IMR-90 (cell line): ENCODE measurements at regions not wholly inside any gene's neighbourhood (a gene's known extent, or its start where the extent isn't known, plus 50 kb on each side); places are given as distances from the start of the nearest gene placed in this dataset.

ENCODE experiments used
- ATAC-seq: fragments of 200-7000 bp; cut with Tn5 transposase; 2 replicates; pipeline ENCODE4 v1.9.1; 2020; ENCODE audit warnings: low read depth, mild to moderate bottlenecking, moderate library complexity
- BruUV-seq: library from RNA; stranded (reverse); fragments of 400-500 nt; replicated peaks from 2 replicates; lab custom pipeline; 2021; lab: Mats Ljungman, UMichigan
- CTCF ChIA-PET: fragments of 300-600 bp; formaldehyde crosslinking; extraction: SDS; loops from one replicate; lab custom pipeline; 2021; ENCODE audit warnings: antibody characterized with exemption; lab: Yijun Ruan, JAX
- POLR2A ChIA-PET: fragments of 300-600 bp; sonication (Branson Sonifier 250); formaldehyde crosslinking; loops from one replicate; lab custom pipeline; 2022; ENCODE audit warnings: antibody characterized with exemption; ENCODE audit not compliant: unreplicated experiment; lab: Charles Lee
- DNase-seq: peaks from one replicate; pipeline ENCODE4 v3.0.0; 2013
- H2AFZ ChIP-seq: replicated peaks from 2 replicates; pipeline ENCODE3; 2013; ENCODE audit warnings: low read length, mild to moderate bottlenecking; ENCODE audit not compliant: poor library complexity
- H2AK5ac ChIP-seq: 2 replicates; pipeline ENCODE4 v1.6.1; 2013; ENCODE audit warnings: low read depth, low read length, inconsistent platforms
- H2AK9ac ChIP-seq: replicated peaks from 2 replicates; pipeline ENCODE3; 2013; ENCODE audit warnings: mild to moderate bottlenecking, low read depth, low read length, moderate library complexity; ENCODE audit not compliant: poor library complexity
- H2BK120ac ChIP-seq: 2 replicates; pipeline ENCODE4 v1.6.1; 2013; ENCODE audit warnings: low read depth, low read length, inconsistent platforms
- H2BK15ac ChIP-seq: 3 replicates; pipeline ENCODE4 v1.6.1; 2013; ENCODE audit warnings: low read depth, low read length, inconsistent platforms
- H2BK20ac ChIP-seq: 2 replicates; pipeline ENCODE4 v1.6.1; 2013; ENCODE audit warnings: low read depth, mild to moderate bottlenecking, inconsistent platforms, low read length, moderate library complexity
- H2BK5ac ChIP-seq: 2 replicates; pipeline ENCODE4 v1.6.1; 2013; ENCODE audit warnings: mild to moderate bottlenecking, low read depth, low read length, inconsistent platforms; ENCODE audit not compliant: poor library complexity, severe bottlenecking
- H3K14ac ChIP-seq: replicated peaks from 2 replicates; pipeline ENCODE4 v1.6.1; 2013; ENCODE audit warnings: low read depth, low read length, inconsistent platforms
- H3K18ac ChIP-seq: 2 replicates; pipeline ENCODE4 v1.6.1; 2013; ENCODE audit warnings: low read depth, low read length, control low read depth
- H3K23ac ChIP-seq: 2 replicates; pipeline ENCODE4 v1.6.1; 2013; ENCODE audit warnings: low read depth, low read length, inconsistent platforms
- H3K27ac ChIP-seq: 2 replicates; pipeline ENCODE4 v1.5.1; 2013; ENCODE audit warnings: mild to moderate bottlenecking, control low read depth, low read length; ENCODE audit not compliant: insufficient read depth
- H3K27me3 ChIP-seq: 2 replicates; pipeline ENCODE4 v1.6.1; 2013; ENCODE audit warnings: low read length; ENCODE audit not compliant: control insufficient read depth, insufficient read depth
- H3K36me3 ChIP-seq: 2 replicates; pipeline ENCODE4 v1.6.1; 2013; ENCODE audit warnings: low read length, mixed read lengths; ENCODE audit not compliant: control insufficient read depth, insufficient read depth
- H3K4ac ChIP-seq: 2 replicates; pipeline ENCODE4 v1.6.1; 2013; ENCODE audit warnings: low read depth, low read length, inconsistent platforms
- H3K4me1 ChIP-seq: 2 replicates; pipeline ENCODE4 v1.6.1; 2013; ENCODE audit warnings: low read length, mixed read lengths; ENCODE audit not compliant: control insufficient read depth, insufficient read depth
- H3K4me2 ChIP-seq: 2 replicates; pipeline ENCODE4 v1.6.1; 2013; ENCODE audit warnings: low read depth, mild to moderate bottlenecking, control low read depth, low read length, moderate library complexity
- H3K4me3 ChIP-seq: 2 replicates; pipeline ENCODE4 v1.5.1; 2013; ENCODE audit warnings: low read depth, mild to moderate bottlenecking, control low read depth, low read length, moderate library complexity; ENCODE audit not compliant: insufficient read depth
- H3K56ac ChIP-seq: 2 replicates; pipeline ENCODE4 v1.6.1; 2013; ENCODE audit warnings: low read length, inconsistent platforms; ENCODE audit not compliant: insufficient read depth; ENCODE audit errors: extremely low read depth
- H3K79me1 ChIP-seq, 2 experiments: 2 replicates each; pipeline ENCODE4 v1.6.1; 2013; ENCODE audit warnings: low read length in 2 of 2, inconsistent platforms in 1 of 2, low read depth in 1 of 2
- H3K9ac ChIP-seq: 2 replicates; pipeline ENCODE4 v1.6.1; 2013; ENCODE audit warnings: low read depth, low read length, control low read depth
- H3K9me1 ChIP-seq: 2 replicates; pipeline ENCODE4 v1.6.1; 2013; ENCODE audit warnings: low read length, inconsistent platforms; ENCODE audit not compliant: insufficient read depth
- H3K9me3 ChIP-seq: 2 replicates; pipeline ENCODE4 v1.6.1; 2013; ENCODE audit warnings: low read length; ENCODE audit not compliant: control insufficient read depth, insufficient read depth
- H4K20me1 ChIP-seq: 2 replicates; pipeline ENCODE4 v1.6.1; 2013; ENCODE audit warnings: low read length, inconsistent platforms; ENCODE audit not compliant: insufficient read depth
- H4K5ac ChIP-seq: 2 replicates; pipeline ENCODE4 v1.6.1; 2013; ENCODE audit warnings: mild to moderate bottlenecking, low read depth, low read length, control low read depth
- H4K8ac ChIP-seq, 2 experiments: 2 replicates each; pipeline ENCODE4 v1.6.1; 2013; ENCODE audit warnings: low read depth in 2 of 2, low read length in 2 of 2, control low read depth in 1 of 2, inconsistent platforms in 1 of 2
- H4K91ac ChIP-seq: 2 replicates; pipeline ENCODE4 v1.6.1; 2013; ENCODE audit warnings: low read depth, low read length, inconsistent platforms; ENCODE audit not compliant: insufficient read depth
- BHLHE40 ChIP-seq: fragments of 150-350 bp; IDR thresholded peaks from 2 replicates; pipeline ENCODE4 v1.6.1; 2016; ENCODE audit warnings: mild to moderate bottlenecking, low read depth, low read length
- CEBPB ChIP-seq: IDR thresholded peaks from 2 replicates; pipeline ENCODE4 v1.6.1; 2012; ENCODE audit warnings: low read depth, low read length, improper control_type of control experiment
- CHD1 ChIP-seq: IDR thresholded peaks from 2 replicates; pipeline ENCODE4 v1.6.1; 2012; ENCODE audit warnings: low read depth, low read length, improper control_type of control experiment
- CTCF ChIP-seq: conservative IDR thresholded peaks from 2 replicates; pipeline ENCODE4 v1.5.1; 2012; ENCODE audit warnings: mild to moderate bottlenecking, low read depth, low read length, improper control_type of control experiment
- ELK1 ChIP-seq: fragments of 150-350 bp; IDR thresholded peaks from 2 replicates; pipeline ENCODE4 v1.6.1; 2016; ENCODE audit warnings: low read depth, mild to moderate bottlenecking, low read length, moderate library complexity, borderline replicate concordance
- FOS ChIP-seq: fragments of 150-350 bp; IDR thresholded peaks from 2 replicates; pipeline ENCODE4 v1.6.1; 2016; ENCODE audit warnings: low read depth, low read length
- MAFK ChIP-seq: IDR thresholded peaks from 2 replicates; pipeline ENCODE4 v1.6.1; 2012; ENCODE audit warnings: low read depth, low read length, improper control_type of control experiment
- MAZ ChIP-seq: IDR thresholded peaks from 2 replicates; pipeline ENCODE4 v1.6.1; 2012; ENCODE audit warnings: low read depth, mild to moderate bottlenecking, low read length, improper control_type of control experiment, moderate library complexity, borderline replicate concordance
- MXI1 ChIP-seq: IDR thresholded peaks from 2 replicates; pipeline ENCODE4 v1.6.1; 2012; ENCODE audit warnings: low read depth, mild to moderate bottlenecking, low read length, moderate library complexity, borderline replicate concordance
- NFE2L2 ChIP-seq: fragments of 150-350 bp; IDR thresholded peaks from 2 replicates; pipeline ENCODE4 v1.6.1; 2016; ENCODE audit warnings: low read depth, mild to moderate bottlenecking, low read length
- POLR2A ChIP-seq: IDR thresholded peaks from 2 replicates; pipeline ENCODE4 v1.6.1; 2012; ENCODE audit warnings: mild to moderate bottlenecking, low read depth, low read length
- RAD21 ChIP-seq: IDR thresholded peaks from 2 replicates; pipeline ENCODE4 v1.6.1; 2012; ENCODE audit warnings: low read length, improper control_type of control experiment
- RCOR1 ChIP-seq: IDR thresholded peaks from 2 replicates; pipeline ENCODE4 v1.6.1; 2012; ENCODE audit warnings: mild to moderate bottlenecking, low read length, improper control_type of control experiment; ENCODE audit not compliant: insufficient replicate concordance
- RFX5 ChIP-seq: IDR thresholded peaks from 2 replicates; pipeline ENCODE4 v1.8.0; 2012; ENCODE audit warnings: low read depth, mild to moderate bottlenecking, low read length, moderate library complexity
- SMC3 ChIP-seq: fragments of 150-350 bp; IDR thresholded peaks from 2 replicates; pipeline ENCODE4 v1.6.1; 2016; ENCODE audit warnings: low read depth, mild to moderate bottlenecking, antibody characterized with exemption, low read length, moderate library complexity
- USF2 ChIP-seq: fragments of 150-350 bp; IDR thresholded peaks from 2 replicates; pipeline ENCODE4 v1.6.1; 2017; ENCODE audit warnings: mild to moderate bottlenecking, antibody characterized with exemption, low read length, low read depth
- WGBS, 2 experiments: methylation state at CpG; one replicate each; pipeline versions ENCODE4 v1.1.5 to v1.1.7; 2013; ENCODE audit warnings: missing lambda C conversion rate in 2 of 2; ENCODE audit not compliant: insufficient read length in 1 of 2; ENCODE audit errors: extremely low coverage in 2 of 2; 5-methylcytosine and 5-hydroxymethylcytosine counted together
- dilution Hi-C: fragments of 300-500 bp; cut with HindIII; formaldehyde crosslinking; loops from one replicate; pipeline ENCODE4 v1.14.3; 2018; ENCODE audit warnings: low sequenced_read_pairs; ENCODE audit not compliant: unreplicated experiment
- in situ Hi-C: fragments of 300-500 bp; cut with MboI; formaldehyde crosslinking; loops from 3 replicates; pipeline ENCODE4 v1.14.3; 2019; ENCODE audit warnings: low sequenced_read_pairs, inconsistent platforms, mixed read lengths
- intact Hi-C: fragments of 100-400 bp; cut with micrococcal nuclease; formaldehyde crosslinking; loops from 2 replicates; pipeline ENCODE4 v1.10.0; 2022

- Histone ChIP-seq H3K23ac (no peak overlapping the region), H4K5ac (no peak overlapping the region), H3K9me3 (no peaks in the 10 kb centered on the region), H3K4me3 (no peak overlapping the region), H3K9me1 (no peaks in the 10 kb centered on the region), H4K8ac (no peak overlapping the region), H2BK120ac (no peak overlapping the region), H2AFZ (no peak overlapping the region), H2BK15ac (no peak overlapping the region), H2BK20ac (no peak overlapping the region), H3K27me3 (peaks cover 6% of the 10 kb centered on the region), H2AK5ac (no peak overlapping the region), H4K91ac (no peak overlapping the region), H3K79me1 (no peaks in the 10 kb centered on the region), H3K36me3 (no peaks in the 10 kb centered on the region), H2AK9ac (no peak overlapping the region), H3K14ac (no peak overlapping the region), H3K56ac (no peak overlapping the region), H3K4ac (no peak overlapping the region), H3K27ac (no peak overlapping the region), H4K20me1 (no peaks in the 10 kb centered on the region), H3K4me2 (no peak overlapping the region), H3K9ac (no peak overlapping the region), H3K18ac (no peak overlapping the region), H3K4me1 (no peaks in the 10 kb centered on the region), H2BK5ac (no peak overlapping the region)
- TF ChIP-seq MAFK (no peak), CHD1 (no peak), NFE2L2 (no peak), ELK1 (no peak), USF2 (no peak), SMC3 (no peak), RFX5 (no peak), RAD21 (no peak), BHLHE40 (no peak), FOS (no peak), RCOR1 (no peak), CTCF (no peak), MAZ (no peak), CEBPB (no peak), POLR2A (no peak), MXI1 (no peak)
- intact Hi-C loops (no loop called here), dilution Hi-C loops (no loop called here), in situ Hi-C loops (no loop called here)
- BruUV-seq = no TSS peak
- POLR2A ChIA-PET = no interaction called here
- CTCF ChIA-PET = no interaction called here
- no CpG with 5 or more reads among the region's 4 CpGs for WGBS, 2 experiments
- ATAC-seq (no peak), DNase-seq (no peak)
Measured at GRCh38 chr10:33858326-33858725, 523.9 kb upstream of the NRP1 start.
